GM12878 (cell line): ENCODE measurements at regions not wholly inside any gene's neighbourhood (a gene's known extent, or its start where the extent isn't known, plus 50 kb on each side); places are given as distances from the start of the nearest gene placed in this dataset.

ENCODE experiments used
- ATAC-seq: fragments of 200-7000 bp; cut with Tn5 transposase; 3 replicates; pipeline ENCODE4 v1.9.1; 2020; ENCODE audit warnings: mild to moderate bottlenecking, moderate library complexity
- BruUV-seq: library from RNA; stranded (reverse); fragments of 400-500 nt; replicated peaks from 2 replicates; lab custom pipeline; 2021; lab: Mats Ljungman, UMichigan
- CTCF ChIA-PET: fragments of 300-600 bp; sonication (Branson Sonifier 250); formaldehyde crosslinking; extraction: SDS; loops from one replicate; lab custom pipeline; 2021; ENCODE audit warnings: inconsistent platforms; lab: Yijun Ruan, JAX
- POLR2A ChIA-PET: fragments of 350-600 bp; formaldehyde crosslinking; extraction: SDS; loops from one replicate; lab custom pipeline; 2021; ENCODE audit warnings: inconsistent platforms; lab: Charles Lee
- RAD21 ChIA-PET: fragments of 300-600 bp; sonication (Branson Sonifier 250); formaldehyde crosslinking; loops from one replicate; lab custom pipeline; 2023; ENCODE audit warnings: antibody characterized with exemption; ENCODE audit not compliant: unreplicated experiment; lab: Charles Lee
- SMC1A ChIA-PET: fragments of 300-600 bp; sonication (Branson Sonifier 250); formaldehyde crosslinking; loops from one replicate; lab custom pipeline; 2023; ENCODE audit not compliant: unreplicated experiment, uncharacterized antibody; lab: Charles Lee
- DNase-seq: peaks from one replicate; pipeline ENCODE4 v3.0.0-alpha.2; 2011; ENCODE audit warnings: low read depth, low spot score
- FAIRE-seq: peaks from 3 replicates; lab custom pipeline; 2011; peaks lifted over from hg19 to GRCh38; lab: Jason Lieb, UNC
- H2AFZ ChIP-seq: 2 replicates; pipeline ENCODE4 v1.6.0; 2011; ENCODE audit warnings: low read depth, low read length, control low read depth; ENCODE audit not compliant: control insufficient read depth
- H3K27ac ChIP-seq: 2 replicates; pipeline ENCODE4 v1.5.1; 2011; ENCODE audit warnings: control low read depth; ENCODE audit not compliant: control insufficient read depth, insufficient read depth
- H3K27me3 ChIP-seq, 2 experiments: replicated peaks in 1 of 2; 2 replicates each; pipeline versions ENCODE4 v1.6.0 to v1.6.1; 2011; ENCODE audit warnings: low read length in 1 of 2; ENCODE audit not compliant: control insufficient read depth in 2 of 2, insufficient read depth in 2 of 2
- H3K36me3 ChIP-seq, 2 experiments: 2 replicates each; pipeline ENCODE4 v1.5.1; 2011; ENCODE audit warnings: low read length in 1 of 2; ENCODE audit not compliant: control insufficient read depth in 2 of 2, insufficient read depth in 2 of 2
- H3K4me1 ChIP-seq: 2 replicates; pipeline ENCODE4 v1.6.1; 2011; ENCODE audit warnings: mild to moderate bottlenecking, low read length, moderate library complexity, mixed read lengths; ENCODE audit not compliant: control insufficient read depth, insufficient read depth
- H3K4me2 ChIP-seq: 2 replicates; pipeline ENCODE4 v1.6.0; 2011; ENCODE audit warnings: control low read depth; ENCODE audit not compliant: control insufficient read depth, insufficient read depth
- H3K4me3 ChIP-seq: fragments of 200-600 bp; sonication (generic); 2 replicates; pipeline ENCODE4 v1.5.1; 2016
- H3K79me2 ChIP-seq: 2 replicates; pipeline ENCODE4 v1.6.0; 2011; ENCODE audit warnings: low read length; ENCODE audit not compliant: control insufficient read depth, insufficient read depth
- H3K9ac ChIP-seq: 2 replicates; pipeline ENCODE4 v1.8.0; 2011; ENCODE audit warnings: low read length, control low read depth, mixed read lengths; ENCODE audit not compliant: control insufficient read depth, insufficient read depth
- H3K9me3 ChIP-seq: replicated peaks from 3 replicates; pipeline ENCODE4 v1.5.1; 2011; ENCODE audit warnings: mild to moderate bottlenecking, low read length; ENCODE audit not compliant: control insufficient read depth, insufficient read depth
- H4K20me1 ChIP-seq: 2 replicates; pipeline ENCODE4 v1.6.0; 2011; ENCODE audit not compliant: control insufficient read depth, insufficient read depth
- ATF7 ChIP-seq: fragments of 450-650 bp; IDR thresholded peaks from 2 replicates; pipeline ENCODE4 v1.6.1; 2016; ENCODE audit warnings: low read depth, mild to moderate bottlenecking
- BMI1 ChIP-seq: fragments of 450-650 bp; IDR thresholded peaks from 2 replicates; pipeline ENCODE4 v1.6.1; 2016; ENCODE audit warnings: mild to moderate bottlenecking, moderate library complexity, borderline replicate concordance
- BRCA1 ChIP-seq: IDR thresholded peaks from 2 replicates; pipeline ENCODE4 v1.6.1; 2011; ENCODE audit warnings: low read depth, low read length, improper control_type of control experiment
- CBFB ChIP-seq: IDR thresholded peaks from 2 replicates; pipeline ENCODE4 v1.6.1; 2016; ENCODE audit warnings: antibody characterized with exemption, low read depth
- CREM ChIP-seq: IDR thresholded peaks from 2 replicates; pipeline ENCODE4 v1.6.1; 2014; ENCODE audit warnings: antibody characterized with exemption, low read depth
- DPF2 ChIP-seq: fragments of 450-650 bp; IDR thresholded peaks from 2 replicates; pipeline ENCODE4 v1.6.1; 2017; ENCODE audit warnings: mild to moderate bottlenecking
- EED ChIP-seq: sonication (generic); IDR thresholded peaks from 2 replicates; pipeline ENCODE4 v1.6.1; 2016; ENCODE audit warnings: antibody characterized with exemption, low read depth
- ETV6 ChIP-seq, 2 experiments: fragments of 450-650 bp in 1 of 2; IDR thresholded peaks in 1 of 2; conservative IDR thresholded peaks in 1 of 2; 2 replicates each; pipeline ENCODE4 v1.6.1; 2014; ENCODE audit warnings: antibody characterized with exemption in 1 of 2, borderline replicate concordance in 1 of 2, low read depth in 1 of 2, mild to moderate bottlenecking in 1 of 2, moderate library complexity in 1 of 2
- FOXM1 ChIP-seq: IDR thresholded peaks from 2 replicates; pipeline ENCODE4 v1.6.1; 2012; ENCODE audit warnings: low read depth, mild to moderate bottlenecking, inconsistent platforms, low read length, moderate library complexity
- GABPA ChIP-seq: IDR thresholded peaks from 2 replicates; pipeline ENCODE4 v1.6.1; 2014; ENCODE audit warnings: antibody characterized with exemption, low read depth, mild to moderate bottlenecking, inconsistent platforms
- GATAD2B ChIP-seq: fragments of 450-650 bp; conservative IDR thresholded peaks from 2 replicates; pipeline ENCODE4 v1.6.1; 2017; ENCODE audit warnings: low read depth, mild to moderate bottlenecking, moderate library complexity
- JUND ChIP-seq: IDR thresholded peaks from 2 replicates; pipeline ENCODE4 v1.6.1; 2012; ENCODE audit warnings: low read depth, mild to moderate bottlenecking, low read length, improper control_type of control experiment, moderate library complexity
- MEF2A ChIP-seq: IDR thresholded peaks from 2 replicates; pipeline ENCODE4 v1.6.1; 2011; ENCODE audit warnings: low read depth, mild to moderate bottlenecking, low read length, moderate library complexity; ENCODE audit not compliant: insufficient read depth
- MEF2B ChIP-seq: fragments of 450-650 bp; IDR thresholded peaks from 2 replicates; pipeline ENCODE4 v1.6.1; 2018; ENCODE audit warnings: mild to moderate bottlenecking, moderate library complexity; ENCODE audit not compliant: partially characterized antibody, poor library complexity, severe bottlenecking
- MTA3 ChIP-seq: IDR thresholded peaks from 2 replicates; pipeline ENCODE4 v1.6.1; 2012; ENCODE audit warnings: low read length, inconsistent platforms, borderline replicate concordance
- NFIC ChIP-seq: IDR thresholded peaks from 2 replicates; pipeline ENCODE4 v1.6.1; 2012; ENCODE audit warnings: low read depth, mild to moderate bottlenecking, inconsistent platforms, low read length, moderate library complexity
- NR2F1 ChIP-seq: fragments of 450-650 bp; conservative IDR thresholded peaks from 2 replicates; pipeline ENCODE4 v1.6.1; 2017; ENCODE audit warnings: mild to moderate bottlenecking
- POU2F2 ChIP-seq: IDR thresholded peaks from 3 replicates; pipeline ENCODE4 v1.6.1; 2011; ENCODE audit warnings: low read depth, mild to moderate bottlenecking, low read length, borderline replicate concordance
- RFX5 ChIP-seq: IDR thresholded peaks from 2 replicates; pipeline ENCODE4 v1.6.1; 2011; ENCODE audit warnings: low read depth, low read length, improper control_type of control experiment
- RUNX3 ChIP-seq: IDR thresholded peaks from 2 replicates; pipeline ENCODE4 v1.6.1; 2012; ENCODE audit warnings: low read length, inconsistent platforms
- SP1 ChIP-seq: IDR thresholded peaks from one replicate; pipeline ENCODE4 v1.6.1; 2011; ENCODE audit warnings: low read depth, low read length
- SPI1 ChIP-seq: IDR thresholded peaks from 2 replicates; pipeline ENCODE4 v1.6.1; 2011; ENCODE audit warnings: low read depth, mild to moderate bottlenecking, low read length, moderate library complexity, borderline replicate concordance; ENCODE audit not compliant: insufficient read depth
- TAF1 ChIP-seq: IDR thresholded peaks from 2 replicates; pipeline ENCODE4 v1.6.1; 2011; ENCODE audit warnings: mild to moderate bottlenecking, low read depth, low read length, borderline replicate concordance
- ZSCAN29 ChIP-seq: fragments of 450-650 bp; IDR thresholded peaks from 2 replicates; pipeline ENCODE4 v1.6.1; 2017; ENCODE audit warnings: mild to moderate bottlenecking, moderate library complexity
- WGBS: methylation state at CpG from one replicate; pipeline ENCODE4 v1.1.6; 2016; ENCODE audit warnings: low lambda C conversion rate; ENCODE audit not compliant: insufficient replicate concordance, insufficient coverage; ENCODE audit errors: missing lambda C conversion rate; 5-methylcytosine and 5-hydroxymethylcytosine counted together
- in situ Hi-C: fragments of 300-500 bp; cut with MboI; formaldehyde crosslinking; loops from 9 replicates; pipeline ENCODE4 v1.14.3; 2018; ENCODE audit warnings: mixed read lengths
- intact Hi-C: fragments of 100-400 bp; cut with micrococcal nuclease; formaldehyde crosslinking; loops from one replicate; pipeline ENCODE4 v1.14.2; 2022; ENCODE audit not compliant: unreplicated experiment
- TF ChIP-seq, protein P1 (sequence below): fragments of 450-650 bp; IDR thresholded peaks from 2 replicates; pipeline ENCODE4 v1.6.1; 2016; ENCODE audit warnings: mild to moderate bottlenecking

DNA sequence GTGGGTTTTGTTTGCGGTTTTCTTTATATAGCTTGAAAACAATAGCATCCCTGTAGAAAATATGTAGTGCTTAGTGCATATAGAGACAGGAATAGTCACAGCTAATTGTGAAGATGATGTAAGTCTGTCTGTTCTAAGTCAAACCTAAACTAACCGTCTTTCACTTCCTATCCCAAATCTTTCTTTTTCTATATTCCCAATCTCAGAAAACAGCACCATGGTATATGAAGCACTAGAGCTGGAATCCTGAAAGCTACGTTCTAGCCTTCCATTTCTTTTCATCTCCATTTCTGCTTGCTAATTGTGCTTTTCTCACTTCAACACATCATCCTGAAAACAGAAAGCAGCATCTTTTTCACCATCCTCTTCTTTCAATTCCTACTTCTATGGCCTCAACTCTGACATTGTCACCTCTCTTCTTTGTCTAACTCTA is 1235.5 kb downstream of the ROBO2 start:
- in situ Hi-C loops (no loop called here), intact Hi-C loops (loop anchor here (5.0 kb wide), 2 partner anchors 47 to 372 kb away; no protein-coding TSS in a partner anchor)
- H3K4me1 ChIP-seq: peaks cover 7% of the 10 kb centered on the region
- peak; percentile 66 for ATAC-seq
- no peaks in the 10 kb centered on the region for H3K27me3 ChIP-seq
- no peak for FAIRE-seq
- H3K4me2 ChIP-seq: peak overlapping the region; percentile 9; the same call in 1 of the 2 replicates
- RAD21 ChIA-PET: no interaction called here
- DNase-seq: no peak
- POLR2A ChIA-PET: interaction anchor here (0.7 kb wide), 1 partner anchor 329 kb away, joined by 3 read pairs; no protein-coding TSS in a partner anchor
- no peak overlapping the region for H3K27ac ChIP-seq
- SMC1A ChIA-PET: interaction anchor here (0.9 to 1.0 kb wide), 2 partner anchors 359 to 370 kb away, joined by 3 read pairs; no protein-coding TSS in a partner anchor
- no peaks in the 10 kb centered on the region for H3K79me2 ChIP-seq
- no peaks in the 10 kb centered on the region for H3K36me3 ChIP-seq
- CTCF ChIA-PET: interaction anchor here (2.1 kb wide), 1 partner anchor 370 kb away, joined by 14 read pairs; no protein-coding TSS in a partner anchor
- no peaks in the 10 kb centered on the region for H3K9me3 ChIP-seq
- H3K9ac ChIP-seq: no peak overlapping the region
- H2AFZ ChIP-seq: no peak overlapping the region
- no peaks in the 10 kb centered on the region for H4K20me1 ChIP-seq
- no peak overlapping the region for H3K4me3 ChIP-seq
- WGBS: 7% methylated on average over 3 of the region's 3 CpGs
- BruUV-seq: no TSS peak
- TF ChIP-seq CBFB (no peak), BRCA1 (no peak), MTA3 (no peak), BMI1 (no peak), RFX5 (no peak), DPF2 (peak; percentile 48; the same call in 1 of the 2 replicates), GABPA (no peak), ETV6 (conservative IDR thresholded peaks at IDR 0.05 in 1 of 2, IDR thresholded peaks at IDR 0.05 in 1 of 2; ENCODE audit: borderline replicate concordance in 1 of 2, low read depth in 1 of 2) (peak in 1 of 2 experiments; percentile 62; a peak in 1 of 4 replicates), SPI1 (peak; percentile 32; the same call in 1 of the 2 replicates), ZSCAN29 (no peak), CREM (peak; percentile 43; the same call in 1 of the 2 replicates), EED (peak; percentile 69), POU2F2 (no peak), RUNX3 (peak; percentile 67; the same call in 1 of the 2 replicates), JUND (no peak), GATAD2B (no peak), SP1 (no peak), ATF7 (peak; percentile 44; the same call in 1 of the 2 replicates), NFIC (peak; percentile 75; the same call in 1 of the 2 replicates), TAF1 (no peak), MEF2A (no peak), FOXM1 (peak; percentile 36; the same call in 1 of the 2 replicates), MEF2B (peak; percentile 69), NR2F1 (peak; percentile 32; the same call in 1 of the 2 replicates)
- TF ChIP-seq, protein P1, sequence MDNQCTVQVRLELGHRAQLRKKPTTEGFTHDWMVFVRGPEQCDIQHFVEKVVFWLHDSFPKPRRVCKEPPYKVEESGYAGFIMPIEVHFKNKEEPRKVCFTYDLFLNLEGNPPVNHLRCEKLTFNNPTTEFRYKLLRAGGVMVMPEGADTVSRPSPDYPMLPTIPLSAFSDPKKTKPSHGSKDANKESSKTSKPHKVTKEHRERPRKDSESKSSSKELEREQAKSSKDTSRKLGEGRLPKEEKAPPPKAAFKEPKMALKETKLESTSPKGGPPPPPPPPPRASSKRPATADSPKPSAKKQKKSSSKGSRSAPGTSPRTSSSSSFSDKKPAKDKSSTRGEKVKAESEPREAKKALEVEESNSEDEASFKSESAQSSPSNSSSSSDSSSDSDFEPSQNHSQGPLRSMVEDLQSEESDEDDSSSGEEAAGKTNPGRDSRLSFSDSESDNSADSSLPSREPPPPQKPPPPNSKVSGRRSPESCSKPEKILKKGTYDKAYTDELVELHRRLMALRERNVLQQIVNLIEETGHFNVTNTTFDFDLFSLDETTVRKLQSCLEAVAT: no peak
